ENCODE measurements at regions not wholly inside any gene's neighbourhood (a gene's known extent, or its start where the extent isn't known, plus 50 kb on each side); places are given as distances from the start of the nearest gene placed in this dataset.
A peak's percentile ranks its signal among the peaks of the same experiment; 100 is the strongest.

- no peak for TF ChIP-seq CTCF (IDR thresholded peaks at IDR 0.05)
- POLR2A ChIA-PET = no interaction called here
- Histone ChIP-seq H3K27ac (ENCODE audit: low read depth in 1 of 2, low read length in 2 of 2) (no peak overlapping the region), H3K9me3 (ENCODE audit: control insufficient read depth in 1 of 2, insufficient read depth in 1 of 2, low read length in 2 of 2) (peaks cover 0 to 8% of the 10 kb centered on the region in 2 experiments), H3K4me3 (ENCODE audit: low read length) (no peak overlapping the region), H3K27me3 (ENCODE audit: control insufficient read depth in 1 of 2, insufficient read depth in 2 of 2, low read length in 2 of 2) (no peaks in the 10 kb centered on the region), H3K36me3 (ENCODE audit: insufficient read depth, low read length) (no peaks in the 10 kb centered on the region), H3K4me1 (ENCODE audit: insufficient read depth, low read length) (peaks cover 1% of the 10 kb centered on the region)
- Mint-ChIP-seq H3K27ac (no peak overlapping the region), H3K9me3 (no peaks in the 10 kb centered on the region), H3K27me3 (no peaks in the 10 kb centered on the region), H3K36me3 (ENCODE audit: low read depth) (no peaks in the 10 kb centered on the region), H3K4me1 (ENCODE audit: low read depth) (peaks cover under 1% of the 10 kb centered on the region), H3K4me3 (no peak overlapping the region)
- intact Hi-C loops (cut with DNase I, micrococcal nuclease) = loop anchor here in 1 of 2 experiments (5.0 kb wide), 1 partner anchor 236 kb away; no protein-coding TSS in a partner anchor
- DNase-seq = no peak
- no peak for ATAC-seq (ENCODE audit: poor library complexity)
- CTCF ChIA-PET = interaction anchor here (0.7 kb wide), 1 partner anchor 463 kb away, joined by 3 read pairs; no protein-coding TSS in a partner anchor
These were observed 81.1 kb upstream of the GREM2 start for GRCh38 chr1:240693036-240693435.

GRCh38 chr1:240691909-240692705, 80.2 kb upstream of the GREM2 start:
- H3K4me1 ChIP-seq (ENCODE audit: insufficient read depth, low read length) = peaks cover 9% of the 10 kb centered on the region
- no peak overlapping the region for H3K27ac ChIP-seq (ENCODE audit: low read depth in 1 of 2, low read length in 2 of 2)
- no peaks in the 10 kb centered on the region for H3K27me3 ChIP-seq (ENCODE audit: control insufficient read depth in 1 of 2, insufficient read depth in 2 of 2, low read length in 2 of 2)
- H3K4me3 ChIP-seq (ENCODE audit: low read length) = no peak overlapping the region
- no peaks in the 10 kb centered on the region for H3K27me3 Mint-ChIP-seq
- intact Hi-C loops (cut with DNase I, micrococcal nuclease) = loop anchor here in 1 of 2 experiments (5.0 kb wide), 1 partner anchor 235 kb away; no protein-coding TSS in a partner anchor
- TF ChIP-seq CTCF (IDR thresholded peaks at IDR 0.05) = no peak
- peaks cover 9% of the 10 kb centered on the region for H3K4me1 Mint-ChIP-seq (ENCODE audit: low read depth)
- DNase-seq = peak in 7 of 14 experiments; percentile 5 to 59 (median 10)
- POLR2A ChIA-PET = no interaction called here
- H3K27ac Mint-ChIP-seq = no peak overlapping the region
- H3K36me3 Mint-ChIP-seq (ENCODE audit: low read depth) = no peaks in the 10 kb centered on the region
- no peak for ATAC-seq (ENCODE audit: poor library complexity)
- CTCF ChIA-PET = interaction anchor here (0.7 to 1.6 kb wide), 2 partner anchors 237 to 462 kb away, joined by 3 to 5 read pairs; no protein-coding TSS in a partner anchor
- no peaks in the 10 kb centered on the region for H3K9me3 Mint-ChIP-seq
- no peaks in the 10 kb centered on the region for H3K36me3 ChIP-seq (ENCODE audit: insufficient read depth, low read length)
- peaks cover 0 to 5% of the 10 kb centered on the region in 2 experiments for H3K9me3 ChIP-seq (ENCODE audit: control insufficient read depth in 1 of 2, insufficient read depth in 1 of 2, low read length in 2 of 2)
- no peak overlapping the region for H3K4me3 Mint-ChIP-seq

- peaks cover 9% of the 10 kb centered on the region for H3K4me1 Mint-ChIP-seq (ENCODE audit: low read depth)
- DNase-seq = no peak
- no peak for TF ChIP-seq CTCF (IDR thresholded peaks at IDR 0.05)
- H3K9me3 Mint-ChIP-seq = no peaks in the 10 kb centered on the region
- POLR2A ChIA-PET = no interaction called here
- peaks cover 10% of the 10 kb centered on the region for H3K4me1 ChIP-seq (ENCODE audit: insufficient read depth, low read length)
- no peak overlapping the region for H3K27ac Mint-ChIP-seq
- H3K27ac ChIP-seq (ENCODE audit: low read depth in 1 of 2, low read length in 2 of 2) = no peak overlapping the region
- no peak overlapping the region for H3K4me3 Mint-ChIP-seq
- intact Hi-C loops (cut with DNase I, micrococcal nuclease) = loop anchor here in 1 of 2 experiments (5.0 kb wide), 1 partner anchor 234 kb away; no protein-coding TSS in a partner anchor
- no peak overlapping the region for H3K4me3 ChIP-seq (ENCODE audit: low read length)
- no peaks in the 10 kb centered on the region for H3K27me3 ChIP-seq (ENCODE audit: control insufficient read depth in 1 of 2, insufficient read depth in 2 of 2, low read length in 2 of 2)
- H3K36me3 Mint-ChIP-seq (ENCODE audit: low read depth) = no peaks in the 10 kb centered on the region
- no peaks in the 10 kb centered on the region for H3K27me3 Mint-ChIP-seq
- ATAC-seq (ENCODE audit: poor library complexity) = no peak
- H3K36me3 ChIP-seq (ENCODE audit: insufficient read depth, low read length) = no peaks in the 10 kb centered on the region
- no peaks in the 10 kb centered on the region for H3K9me3 ChIP-seq (ENCODE audit: control insufficient read depth in 1 of 2, insufficient read depth in 1 of 2, low read length in 2 of 2)
- CTCF ChIA-PET = interaction anchor here (1.6 kb wide), 1 partner anchor 236 kb away, joined by 5 read pairs; no protein-coding TSS in a partner anchor
These were observed 79.5 kb upstream of the GREM2 start for GRCh38 chr1:240691501-240691900.
